PC-9 (cell line): ENCODE measurements at regions not wholly inside any gene's neighbourhood (a gene's known extent, or its start where the extent isn't known, plus 50 kb on each side); places are given as distances from the start of the nearest gene placed in this dataset.

Experiments
- BruUV-seq: library from RNA; stranded (reverse); fragments of 400-500 nt; replicated peaks from 2 replicates; lab custom pipeline; 2021; lab: Mats Ljungman, UMichigan
- CTCF ChIA-PET: fragments of 300-600 bp; sonication (Branson Sonifier 250); formaldehyde crosslinking; loops from one replicate; lab custom pipeline; 2022; ENCODE audit warnings: antibody characterized with exemption; lab: Charles Lee
- POLR2A ChIA-PET: fragments of 300-600 bp; sonication (Branson Sonifier 250); formaldehyde crosslinking; loops from one replicate; lab custom pipeline; 2022; ENCODE audit warnings: antibody characterized with exemption; ENCODE audit not compliant: unreplicated experiment; lab: Charles Lee
- DNase-seq, 2 experiments: peaks; one replicate each; pipeline versions ENCODE4 v3.0.0 to v3.0.0-alpha.2; 2015 to 2022; ENCODE audit warnings: mixed read lengths in 1 of 2
- H2AFZ ChIP-seq: fragments of 200-600 bp; sonication (generic); 2 replicates; pipeline ENCODE4 v1.8.1; 2017; ENCODE audit warnings: antibody characterized with exemption
- H3F3A ChIP-seq: fragments of 200-600 bp; sonication (generic); 2 replicates; pipeline ENCODE4 v1.8.1; 2017; ENCODE audit warnings: antibody characterized with exemption, mild to moderate bottlenecking, low read depth; ENCODE audit not compliant: insufficient read depth
- H3K27ac ChIP-seq: fragments of 200-600 bp; sonication (generic); 2 replicates; pipeline ENCODE4 v1.6.1; 2016; ENCODE audit warnings: mixed run types
- H3K27me3 ChIP-seq: fragments of 200-600 bp; sonication (generic); 2 replicates; pipeline ENCODE4 v1.6.1; 2016; ENCODE audit warnings: low read depth, mixed run types; ENCODE audit not compliant: insufficient read depth
- H3K36me3 ChIP-seq: fragments of 200-600 bp; sonication (generic); 2 replicates; pipeline ENCODE4 v1.6.1; 2016; ENCODE audit warnings: low read depth, mixed run types
- H3K4me1 ChIP-seq: fragments of 200-600 bp; sonication (generic); replicated peaks from 2 replicates; pipeline ENCODE4 v1.6.1; 2016; ENCODE audit warnings: mixed run types; ENCODE audit not compliant: insufficient read depth
- H3K4me2 ChIP-seq: fragments of 200-600 bp; sonication (generic); 2 replicates; pipeline ENCODE4 v1.6.1; 2017; ENCODE audit warnings: mixed run types
- H3K4me3 ChIP-seq: fragments of 200-600 bp; sonication (generic); 2 replicates; pipeline ENCODE4 v1.6.1; 2016; ENCODE audit warnings: mixed run types
- H3K79me2 ChIP-seq: fragments of 200-600 bp; sonication (generic); 2 replicates; pipeline ENCODE4 v1.6.1; 2017; ENCODE audit warnings: low read depth, mixed run types
- H3K9me2 ChIP-seq: fragments of 200-600 bp; sonication (generic); 2 replicates; pipeline ENCODE4 v1.8.1; 2017; ENCODE audit warnings: mild to moderate bottlenecking; ENCODE audit not compliant: insufficient read depth
- H3K9me3 ChIP-seq: fragments of 200-600 bp; sonication (generic); 2 replicates; pipeline ENCODE4 v1.8.1; 2016; ENCODE audit warnings: low read depth; ENCODE audit not compliant: insufficient read depth
- H4K20me1 ChIP-seq: fragments of 200-600 bp; sonication (generic); 2 replicates; pipeline ENCODE4 v1.8.1; 2017; ENCODE audit not compliant: insufficient read depth
- EZH2 ChIP-seq: fragments of 200-600 bp; sonication (generic); IDR thresholded peaks from 2 replicates; pipeline ENCODE4 v1.8.0; 2017; ENCODE audit warnings: antibody characterized with exemption, low read depth
- intact Hi-C: fragments of 100-400 bp; cut with micrococcal nuclease; formaldehyde crosslinking; loops from one replicate; pipeline ENCODE4 v1.10.0; 2022; ENCODE audit not compliant: unreplicated experiment
- TF ChIP-seq, protein P1 (sequence below): fragments of 200-600 bp; sonication (generic); conservative IDR thresholded peaks from 2 replicates; pipeline ENCODE4 v1.6.1; 2017; ENCODE audit warnings: mixed run types, antibody characterized with exemption, mild to moderate bottlenecking, moderate library complexity

DNA sequence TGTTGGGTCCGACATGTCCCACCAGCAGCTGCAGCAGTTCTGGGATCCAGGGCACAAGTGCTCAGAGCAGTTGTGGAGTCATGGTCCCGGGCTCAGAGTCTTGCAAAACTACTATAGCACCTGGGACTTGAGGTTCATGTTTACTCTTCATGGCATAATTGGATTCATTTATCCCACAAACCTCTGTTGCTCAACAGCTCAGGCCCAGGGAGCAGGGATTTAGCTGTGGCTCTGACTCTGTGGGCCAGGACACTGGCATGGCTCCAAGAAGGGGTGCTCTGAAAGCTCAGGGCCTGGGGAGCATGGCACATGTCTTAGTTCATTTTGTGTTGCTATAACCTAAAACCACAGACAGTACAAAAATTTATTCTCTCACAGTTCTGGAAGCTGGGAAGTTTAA, 626.7 kb upstream of the ADGRL2 start:
- Histone ChIP-seq H3K27me3 (no peaks in the 10 kb centered on the region), H3K9me3 (peaks cover 13% of the 10 kb centered on the region), H3K4me1 (peaks cover 26% of the 10 kb centered on the region), H3F3A (peaks cover 13% of the 10 kb centered on the region; the same call in 1 of the 2 replicates), H3K9me2 (no peaks in the 10 kb centered on the region), H3K4me3 (no peak overlapping the region), H4K20me1 (no peaks in the 10 kb centered on the region), H3K36me3 (no peaks in the 10 kb centered on the region), H3K4me2 (peak overlapping the region; percentile 5), H3K79me2 (no peaks in the 10 kb centered on the region), H3K27ac (peak overlapping the region; percentile 38), H2AFZ (no peak overlapping the region)
- ChIA-PET POLR2A (no interaction called here), CTCF (no interaction called here)
- intact Hi-C loops, result loop anchor here (10.0 kb wide), 1 partner anchor 511 kb away; no protein-coding TSS in a partner anchor
- DNase-seq, result peak; percentile 29 to 67
- no peak for TF ChIP-seq EZH2
- TF ChIP-seq, protein P1, sequence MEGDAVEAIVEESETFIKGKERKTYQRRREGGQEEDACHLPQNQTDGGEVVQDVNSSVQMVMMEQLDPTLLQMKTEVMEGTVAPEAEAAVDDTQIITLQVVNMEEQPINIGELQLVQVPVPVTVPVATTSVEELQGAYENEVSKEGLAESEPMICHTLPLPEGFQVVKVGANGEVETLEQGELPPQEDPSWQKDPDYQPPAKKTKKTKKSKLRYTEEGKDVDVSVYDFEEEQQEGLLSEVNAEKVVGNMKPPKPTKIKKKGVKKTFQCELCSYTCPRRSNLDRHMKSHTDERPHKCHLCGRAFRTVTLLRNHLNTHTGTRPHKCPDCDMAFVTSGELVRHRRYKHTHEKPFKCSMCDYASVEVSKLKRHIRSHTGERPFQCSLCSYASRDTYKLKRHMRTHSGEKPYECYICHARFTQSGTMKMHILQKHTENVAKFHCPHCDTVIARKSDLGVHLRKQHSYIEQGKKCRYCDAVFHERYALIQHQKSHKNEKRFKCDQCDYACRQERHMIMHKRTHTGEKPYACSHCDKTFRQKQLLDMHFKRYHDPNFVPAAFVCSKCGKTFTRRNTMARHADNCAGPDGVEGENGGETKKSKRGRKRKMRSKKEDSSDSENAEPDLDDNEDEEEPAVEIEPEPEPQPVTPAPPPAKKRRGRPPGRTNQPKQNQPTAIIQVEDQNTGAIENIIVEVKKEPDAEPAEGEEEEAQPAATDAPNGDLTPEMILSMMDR, result no peak
- BruUV-seq, result no TSS peak

GRCh38 chr1:81172483-81172882, 628.3 kb upstream of the ADGRL2 start:
- H3K4me1 ChIP-seq, result peaks cover 23% of the 10 kb centered on the region
- no peak for TF ChIP-seq EZH2
- TF ChIP-seq, protein P1, result no peak
- H3K27ac ChIP-seq, result no peak overlapping the region
- POLR2A ChIA-PET, result no interaction called here
- H3K4me3 ChIP-seq, result no peak overlapping the region
- no peak for DNase-seq
- no peaks in the 10 kb centered on the region for H3K27me3 ChIP-seq
- no peaks in the 10 kb centered on the region for H3K9me2 ChIP-seq
- no peak overlapping the region for H3K4me2 ChIP-seq
- BruUV-seq, result no TSS peak
- no peak overlapping the region for H2AFZ ChIP-seq
- intact Hi-C loops, result loop anchor here (10.0 kb wide), 1 partner anchor 512 kb away; no protein-coding TSS in a partner anchor
- no peaks in the 10 kb centered on the region for H3K36me3 ChIP-seq
- peaks cover 13% of the 10 kb centered on the region; the same call in 1 of the 2 replicates for H3F3A ChIP-seq
- no peaks in the 10 kb centered on the region for H3K79me2 ChIP-seq
- CTCF ChIA-PET, result no interaction called here
- H4K20me1 ChIP-seq, result no peaks in the 10 kb centered on the region
- H3K9me3 ChIP-seq, result peaks cover 12% of the 10 kb centered on the region

GRCh38 chr1:81170721-81171120, 630.0 kb upstream of the ADGRL2 start:
- TF ChIP-seq, protein P1, result no peak
- no peak for TF ChIP-seq EZH2
- no peak overlapping the region for H3K4me3 ChIP-seq
- no peak overlapping the region for H2AFZ ChIP-seq
- CTCF ChIA-PET, result no interaction called here
- no peaks in the 10 kb centered on the region for H4K20me1 ChIP-seq
- no peak overlapping the region for H3K4me2 ChIP-seq
- H3K27ac ChIP-seq, result no peak overlapping the region
- BruUV-seq, result no TSS peak
- POLR2A ChIA-PET, result no interaction called here
- H3F3A ChIP-seq, result peaks cover 13% of the 10 kb centered on the region; the same call in 1 of the 2 replicates
- H3K9me3 ChIP-seq, result peaks cover 9% of the 10 kb centered on the region
- peaks cover 22% of the 10 kb centered on the region for H3K4me1 ChIP-seq
- no peaks in the 10 kb centered on the region for H3K36me3 ChIP-seq
- H3K79me2 ChIP-seq, result no peaks in the 10 kb centered on the region
- no peaks in the 10 kb centered on the region for H3K27me3 ChIP-seq
- H3K9me2 ChIP-seq, result no peaks in the 10 kb centered on the region
- no peak for DNase-seq
- intact Hi-C loops, result loop anchor here (10.0 kb wide), 1 partner anchor 514 kb away; no protein-coding TSS in a partner anchor
